SU-DHL-6 (cell line): ENCODE measurements at regions not wholly inside any gene's neighbourhood (a gene's known extent, or its start where the extent isn't known, plus 50 kb on each side); places are given as distances from the start of the nearest gene placed in this dataset.

Experiments used
- EZH2phosphoT487 ChIP-seq: fragments of 200-600 bp; sonication (generic), shearing (Covaris generic); conservative IDR thresholded peaks from 2 replicates; pipeline ENCODE4 v1.6.1; 2018; ENCODE audit warnings: mild to moderate bottlenecking, antibody characterized with exemption, low read length, moderate library complexity, mixed read lengths
- TF ChIP-seq, protein P1 (sequence below): fragments of 200-600 bp; sonication (generic); IDR thresholded peaks from one replicate; pipeline ENCODE4 v1.5.1; 2017; ENCODE audit warnings: antibody characterized with exemption, mild to moderate bottlenecking, low read length, moderate library complexity; ENCODE audit not compliant: insufficient read depth, poor library complexity, severe bottlenecking

DNA sequence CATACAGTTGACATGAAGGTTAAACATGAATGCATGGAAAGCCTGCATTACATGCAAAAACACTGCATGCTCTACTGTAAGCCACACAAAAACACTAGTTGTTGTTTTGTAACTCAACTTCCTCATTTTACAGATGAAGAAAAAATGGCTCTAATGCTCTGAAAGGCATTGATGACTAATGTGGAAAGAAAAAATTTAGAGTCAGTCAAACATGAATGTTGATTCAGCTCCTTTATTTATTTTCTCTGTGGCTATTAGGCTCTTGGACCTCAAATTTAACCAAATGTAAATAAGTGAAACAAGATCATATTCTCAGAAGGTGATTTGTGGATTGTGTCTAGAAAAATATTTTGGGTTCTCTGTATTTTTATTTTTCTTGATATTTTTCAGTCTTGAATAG, 336.7 kb upstream of the ZNF717 start:
- TF ChIP-seq EZH2phosphoT487: no peak
- TF ChIP-seq, protein P1, sequence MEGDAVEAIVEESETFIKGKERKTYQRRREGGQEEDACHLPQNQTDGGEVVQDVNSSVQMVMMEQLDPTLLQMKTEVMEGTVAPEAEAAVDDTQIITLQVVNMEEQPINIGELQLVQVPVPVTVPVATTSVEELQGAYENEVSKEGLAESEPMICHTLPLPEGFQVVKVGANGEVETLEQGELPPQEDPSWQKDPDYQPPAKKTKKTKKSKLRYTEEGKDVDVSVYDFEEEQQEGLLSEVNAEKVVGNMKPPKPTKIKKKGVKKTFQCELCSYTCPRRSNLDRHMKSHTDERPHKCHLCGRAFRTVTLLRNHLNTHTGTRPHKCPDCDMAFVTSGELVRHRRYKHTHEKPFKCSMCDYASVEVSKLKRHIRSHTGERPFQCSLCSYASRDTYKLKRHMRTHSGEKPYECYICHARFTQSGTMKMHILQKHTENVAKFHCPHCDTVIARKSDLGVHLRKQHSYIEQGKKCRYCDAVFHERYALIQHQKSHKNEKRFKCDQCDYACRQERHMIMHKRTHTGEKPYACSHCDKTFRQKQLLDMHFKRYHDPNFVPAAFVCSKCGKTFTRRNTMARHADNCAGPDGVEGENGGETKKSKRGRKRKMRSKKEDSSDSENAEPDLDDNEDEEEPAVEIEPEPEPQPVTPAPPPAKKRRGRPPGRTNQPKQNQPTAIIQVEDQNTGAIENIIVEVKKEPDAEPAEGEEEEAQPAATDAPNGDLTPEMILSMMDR: no peak
